ENCODE measurements at regions not wholly inside any gene's neighbourhood (a gene's known extent, or its start where the extent isn't known, plus 50 kb on each side); places are given as distances from the start of the nearest gene placed in this dataset.

- DNase-seq (no peak), ATAC-seq (replicated peaks in 1 of 2) (no peak)
- no peaks in the 10 kb centered on the region for H3K4me1 Mint-ChIP-seq (ENCODE audit: low read depth)
- H3K27me3 Mint-ChIP-seq (ENCODE audit: low read depth) = peaks cover 10% of the 10 kb centered on the region
- H3K4me3 Mint-ChIP-seq = no peak overlapping the region
- H3K9me3 Mint-ChIP-seq = peaks cover 2% of the 10 kb centered on the region in 2 donors
- H3K27ac Mint-ChIP-seq = no peak overlapping the region
- H3K36me3 Mint-ChIP-seq (ENCODE audit: insufficient read depth in 2 of 2) = no peaks in the 10 kb centered on the region
Observed at GRCh38 chr1:226496453-226497015, 52.0 kb upstream of the STUM start.

- ATAC-seq (replicated peaks in 1 of 2) = no peak
- no peak for DNase-seq
- H3K27me3 Mint-ChIP-seq (ENCODE audit: low read depth) = peaks cover 18% of the 10 kb centered on the region
- H3K9me3 Mint-ChIP-seq = peaks cover 2% of the 10 kb centered on the region in 2 donors
- H3K4me1 Mint-ChIP-seq (ENCODE audit: low read depth) = no peaks in the 10 kb centered on the region
- H3K36me3 Mint-ChIP-seq (ENCODE audit: insufficient read depth in 2 of 2) = no peaks in the 10 kb centered on the region
- H3K27ac Mint-ChIP-seq = no peak overlapping the region
- H3K4me3 Mint-ChIP-seq = no peak overlapping the region
Observed at GRCh38 chr1:226497276-226497833, 51.2 kb upstream of the STUM start.

GRCh38 chr1:226497991-226498639, 50.4 kb upstream of the STUM start:
- Mint-ChIP-seq H3K27ac (no peak overlapping the region), H3K4me1 (ENCODE audit: low read depth) (no peaks in the 10 kb centered on the region), H3K4me3 (no peak overlapping the region), H3K27me3 (ENCODE audit: low read depth) (peaks cover 20% of the 10 kb centered on the region), H3K9me3 (peaks cover 2% of the 10 kb centered on the region in 2 donors), H3K36me3 (ENCODE audit: insufficient read depth in 2 of 2) (no peaks in the 10 kb centered on the region)
- DNase-seq = no peak
- ATAC-seq (replicated peaks in 1 of 2) = no peak

GRCh38 chr1:226498640-226499008, 49.9 kb upstream of the STUM start:
- ATAC-seq (replicated peaks in 1 of 2) (no peak), DNase-seq (no peak)
- no peak overlapping the region for H3K27ac Mint-ChIP-seq
- no peaks in the 10 kb centered on the region for H3K4me1 Mint-ChIP-seq (ENCODE audit: low read depth)
- peaks cover 2% of the 10 kb centered on the region in 2 donors for H3K9me3 Mint-ChIP-seq
- peaks cover 20% of the 10 kb centered on the region for H3K27me3 Mint-ChIP-seq (ENCODE audit: low read depth)
- no peak overlapping the region for H3K4me3 Mint-ChIP-seq
- no peaks in the 10 kb centered on the region for H3K36me3 Mint-ChIP-seq (ENCODE audit: insufficient read depth in 2 of 2)

Measured in activated T-cell treated with anti-CD3 and anti-CD28 coated beads, Interleukin-2, amount 50 U/mL, for 72 hours (primary cell).